CD14-positive monocyte (primary cell): ENCODE measurements at regions not wholly inside any gene's neighbourhood (a gene's known extent, or its start where the extent isn't known, plus 50 kb on each side); places are given as distances from the start of the nearest gene placed in this dataset.

Source experiments
- DNase-seq, 3 donors: peaks; one replicate each; pipeline ENCODE4 v3.0.0-alpha.2; 2011 to 2022
- H2AFZ ChIP-seq: 2 replicates; pipeline ENCODE4 v1.6.0; 2012; ENCODE audit warnings: mild to moderate bottlenecking, low read depth, low read length, inconsistent platforms; ENCODE audit not compliant: insufficient read depth, poor library complexity, severe bottlenecking
- H3K27ac ChIP-seq, 2 donors: 1 replicate in 1 of 2; 2 replicates in 1 of 2; pipeline ENCODE4 v1.5.1; 2012 to 2013; ENCODE audit warnings: low read length in 2 of 2, control low read depth in 1 of 2, inconsistent platforms in 1 of 2, low read depth in 1 of 2, mild to moderate bottlenecking in 1 of 2
- H3K27me3 ChIP-seq, 2 donors: one replicate each; pipeline versions ENCODE4 v1.6.0 to v1.6.1; 2011 to 2013; ENCODE audit warnings: low read length in 2 of 2; ENCODE audit not compliant: control insufficient read depth in 2 of 2, insufficient read depth in 2 of 2
- H3K36me3 ChIP-seq, 2 donors: replicated peaks in 1 of 2; 1 replicate in 1 of 2; 2 replicates in 1 of 2; pipeline versions ENCODE4 v1.5.1 to v1.6.1; 2012 to 2013; ENCODE audit warnings: low read length in 2 of 2, control low read depth in 1 of 2, inconsistent platforms in 1 of 2, mild to moderate bottlenecking in 1 of 2; ENCODE audit not compliant: insufficient read depth in 2 of 2, control insufficient read depth in 1 of 2
- H3K4me1 ChIP-seq, 2 donors: 1 replicate in 1 of 2; 2 replicates in 1 of 2; pipeline versions ENCODE4 v1.5.1 to v1.6.1; 2012 to 2013; ENCODE audit warnings: low read length in 2 of 2, control low read depth in 1 of 2, inconsistent platforms in 1 of 2, mild to moderate bottlenecking in 1 of 2, moderate library complexity in 1 of 2; ENCODE audit not compliant: insufficient read depth in 2 of 2, control insufficient read depth in 1 of 2
- H3K4me2 ChIP-seq: replicated peaks from 2 replicates; pipeline ENCODE3; 2012; ENCODE audit warnings: low read length, moderate library complexity, mild to moderate bottlenecking; ENCODE audit not compliant: poor library complexity, severe bottlenecking; ENCODE audit errors: extremely low read depth
- H3K4me3 ChIP-seq, 3 experiments: fragments of 200-600 bp in 1 of 3; sonication (generic) in 1 of 3; replicated peaks in 1 of 3; 1 replicate in 2 of 3; 2 replicates in 1 of 3; pipeline ENCODE4 v1.5.1; 2011 to 2013; ENCODE audit warnings: low read length in 3 of 3, mild to moderate bottlenecking in 3 of 3, control low read depth in 2 of 3, low read depth in 2 of 3, inconsistent platforms in 1 of 3, moderate library complexity in 1 of 3
- H3K79me2 ChIP-seq: 2 replicates; pipeline ENCODE4 v1.6.0; 2012; ENCODE audit warnings: mild to moderate bottlenecking, control low read depth, inconsistent platforms, low read length, moderate library complexity; ENCODE audit not compliant: insufficient read depth
- H3K9ac ChIP-seq: 2 replicates; pipeline ENCODE4 v1.6.0; 2017; ENCODE audit warnings: low read length, mild to moderate bottlenecking; ENCODE audit not compliant: insufficient read depth, poor library complexity, severe bottlenecking
- H3K9me3 ChIP-seq, 2 donors: replicated peaks in 1 of 2; 1 replicate in 1 of 2; 2 replicates in 1 of 2; pipeline versions ENCODE4 v1.5.1 to v1.6.1; 2012 to 2013; ENCODE audit warnings: low read length in 2 of 2, control low read depth in 1 of 2; ENCODE audit not compliant: control insufficient read depth in 1 of 2, insufficient read depth in 1 of 2
- H4K20me1 ChIP-seq: 2 replicates; pipeline ENCODE4 v1.6.0; 2012; ENCODE audit warnings: mild to moderate bottlenecking, low read length, control low read depth, moderate library complexity; ENCODE audit not compliant: insufficient read depth
- H3K27ac Mint-ChIP-seq, 7 donors: one replicate each; pipeline ENCODE4 v1.8.0; 2020; ENCODE audit warnings: mild to moderate bottlenecking in 7 of 7, mixed read lengths in 7 of 7, moderate library complexity in 6 of 7, inconsistent platforms in 2 of 7
- H3K27me3 Mint-ChIP-seq, 3 donors: one replicate each; pipeline ENCODE4 v1.8.0; 2021 to 2022; ENCODE audit warnings: low read depth in 3 of 3, mild to moderate bottlenecking in 3 of 3, mixed read lengths in 3 of 3, moderate library complexity in 3 of 3, inconsistent platforms in 1 of 3
- H3K36me3 Mint-ChIP-seq, 2 donors: one replicate each; pipeline ENCODE4 v1.8.0; 2020; ENCODE audit warnings: mixed read lengths in 2 of 2, inconsistent platforms in 1 of 2, mild to moderate bottlenecking in 1 of 2
- H3K4me1 Mint-ChIP-seq: one replicate; pipeline ENCODE4 v1.8.0; 2020; ENCODE audit warnings: mild to moderate bottlenecking, mixed read lengths
- H3K4me3 Mint-ChIP-seq, 2 donors: one replicate each; pipeline ENCODE4 v1.8.0; 2020; ENCODE audit warnings: mild to moderate bottlenecking in 2 of 2, mixed read lengths in 2 of 2, moderate library complexity in 1 of 2
- H3K9me3 Mint-ChIP-seq, 7 donors: one replicate each; pipeline ENCODE4 v1.8.0; 2020 to 2022; ENCODE audit warnings: mixed read lengths in 7 of 7, mild to moderate bottlenecking in 6 of 7, moderate library complexity in 6 of 7, inconsistent platforms in 2 of 7
- WGBS: methylation state at CpG from one replicate; pipeline ENCODE4 v1.1.5; 2013; ENCODE audit warnings: missing lambda C conversion rate; ENCODE audit not compliant: insufficient coverage; 5-methylcytosine and 5-hydroxymethylcytosine counted together
- intact Hi-C, 2 donors: fragments of 100-400 bp; cut with micrococcal nuclease; formaldehyde crosslinking; loops; one replicate each; pipeline versions ENCODE4 v1.15.0 to v1.15.1; 2023
- TF ChIP-seq, protein P1 (sequence below): fragments of 200-600 bp; IDR thresholded peaks from one replicate; pipeline ENCODE4 v1.8.0; 2022; ENCODE audit warnings: antibody characterized with exemption, mild to moderate bottlenecking

DNA sequence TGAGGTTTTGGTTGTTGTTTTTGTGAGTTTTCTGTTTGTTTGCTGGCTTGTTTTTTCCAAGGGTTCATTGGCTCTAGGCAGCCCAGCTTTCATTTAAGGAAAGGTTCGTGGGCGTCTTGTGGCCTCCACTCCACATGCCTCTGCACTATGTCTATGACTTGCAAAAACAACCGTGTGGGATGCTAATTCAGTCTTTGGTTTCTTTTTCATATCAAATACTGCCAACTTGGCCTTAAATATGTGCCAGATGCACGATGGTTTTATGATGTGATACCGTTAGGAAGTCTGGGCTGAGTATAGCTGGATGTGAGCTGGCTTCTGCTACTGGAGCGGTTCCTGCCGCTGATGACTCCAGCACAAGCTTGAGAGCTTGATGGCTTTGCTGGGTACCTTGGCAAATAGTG is 96.3 kb downstream of the BMP2 start:
- no peak overlapping the region for H3K9ac ChIP-seq
- TF ChIP-seq, protein P1, sequence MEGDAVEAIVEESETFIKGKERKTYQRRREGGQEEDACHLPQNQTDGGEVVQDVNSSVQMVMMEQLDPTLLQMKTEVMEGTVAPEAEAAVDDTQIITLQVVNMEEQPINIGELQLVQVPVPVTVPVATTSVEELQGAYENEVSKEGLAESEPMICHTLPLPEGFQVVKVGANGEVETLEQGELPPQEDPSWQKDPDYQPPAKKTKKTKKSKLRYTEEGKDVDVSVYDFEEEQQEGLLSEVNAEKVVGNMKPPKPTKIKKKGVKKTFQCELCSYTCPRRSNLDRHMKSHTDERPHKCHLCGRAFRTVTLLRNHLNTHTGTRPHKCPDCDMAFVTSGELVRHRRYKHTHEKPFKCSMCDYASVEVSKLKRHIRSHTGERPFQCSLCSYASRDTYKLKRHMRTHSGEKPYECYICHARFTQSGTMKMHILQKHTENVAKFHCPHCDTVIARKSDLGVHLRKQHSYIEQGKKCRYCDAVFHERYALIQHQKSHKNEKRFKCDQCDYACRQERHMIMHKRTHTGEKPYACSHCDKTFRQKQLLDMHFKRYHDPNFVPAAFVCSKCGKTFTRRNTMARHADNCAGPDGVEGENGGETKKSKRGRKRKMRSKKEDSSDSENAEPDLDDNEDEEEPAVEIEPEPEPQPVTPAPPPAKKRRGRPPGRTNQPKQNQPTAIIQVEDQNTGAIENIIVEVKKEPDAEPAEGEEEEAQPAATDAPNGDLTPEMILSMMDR, result no peak
- no peak overlapping the region for H2AFZ ChIP-seq
- no peak overlapping the region for H3K27ac ChIP-seq
- no peaks in the 10 kb centered on the region for H3K79me2 ChIP-seq
- intact Hi-C loops, result no loop called here
- H3K4me2 ChIP-seq, result no peak overlapping the region
- Mint-ChIP-seq H3K9me3 (peaks cover 0 to 2% (median 0%) of the 10 kb centered on the region in 7 donors), H3K36me3 (no peaks in the 10 kb centered on the region), H3K4me3 (no peak overlapping the region), H3K27ac (no peak overlapping the region), H3K4me1 (peaks cover 3% of the 10 kb centered on the region), H3K27me3 (peaks cover 22 to 46% (median 22%) of the 10 kb centered on the region in 3 donors)
- DNase-seq, result no peak
- no peaks in the 10 kb centered on the region for H3K4me1 ChIP-seq
- H4K20me1 ChIP-seq, result no peaks in the 10 kb centered on the region
- H3K27me3 ChIP-seq, result peaks cover 16 to 18% of the 10 kb centered on the region in 2 donors
- no peak overlapping the region for H3K4me3 ChIP-seq
- WGBS, result 11% methylated on average over 5 of the region's 7 CpGs
- H3K36me3 ChIP-seq, result no peaks in the 10 kb centered on the region
- H3K9me3 ChIP-seq, result no peaks in the 10 kb centered on the region

DNA sequence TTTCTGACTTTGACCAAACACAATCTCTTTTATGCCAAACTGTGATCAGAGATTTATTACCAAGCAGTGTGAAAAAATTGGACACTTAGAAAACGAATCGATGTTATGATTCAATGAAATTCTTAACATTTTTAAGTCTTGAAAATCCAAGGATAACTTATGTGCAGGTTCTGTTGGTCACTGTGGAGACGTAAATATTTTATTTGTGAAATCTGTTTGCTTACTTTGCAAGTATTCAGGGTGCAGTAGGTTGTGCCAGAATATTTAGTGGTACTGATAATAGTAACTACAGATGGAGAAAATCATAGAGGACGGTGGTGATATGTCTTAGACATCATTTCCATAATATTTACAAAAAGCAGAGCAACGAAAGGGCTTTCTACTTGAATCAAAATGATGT is 97.3 kb downstream of the BMP2 start:
- Histone ChIP-seq H3K9ac (no peak overlapping the region), H3K79me2 (no peaks in the 10 kb centered on the region), H3K36me3 (no peaks in the 10 kb centered on the region), H3K27me3 (peaks cover 18 to 23% of the 10 kb centered on the region in 2 donors), H3K27ac (no peak overlapping the region), H4K20me1 (no peaks in the 10 kb centered on the region), H3K4me3 (no peak overlapping the region), H2AFZ (no peak overlapping the region), H3K4me2 (no peak overlapping the region), H3K9me3 (no peaks in the 10 kb centered on the region), H3K4me1 (no peaks in the 10 kb centered on the region)
- Mint-ChIP-seq H3K4me3 (no peak overlapping the region), H3K27me3 (peaks cover 22 to 50% (median 24%) of the 10 kb centered on the region in 3 donors), H3K9me3 (peaks cover 0 to 2% (median 0%) of the 10 kb centered on the region in 7 donors), H3K36me3 (no peaks in the 10 kb centered on the region), H3K4me1 (peaks cover 5% of the 10 kb centered on the region), H3K27ac (no peak overlapping the region)
- TF ChIP-seq, protein P1, result no peak
- intact Hi-C loops, result no loop called here
- WGBS, result no CpG with 5 or more reads among the region's 5 CpGs
- DNase-seq, result no peak
